Nephron (organoid): ENCODE measurements at regions not wholly inside any gene's neighbourhood (a gene's known extent, or its start where the extent isn't known, plus 50 kb on each side); places are given as distances from the start of the nearest gene placed in this dataset.

Experiments
- H3K27ac Mint-ChIP-seq, 3 experiments: 2 replicates each; pipeline ENCODE4 v1.8.0; 2020; ENCODE audit warnings: mixed read lengths in 3 of 3, mild to moderate bottlenecking in 2 of 3, moderate library complexity in 1 of 3
- H3K27me3 Mint-ChIP-seq: 2 replicates; pipeline ENCODE4 v1.8.0; 2021; ENCODE audit warnings: low read depth, mild to moderate bottlenecking, moderate library complexity, mixed read lengths
- H3K36me3 Mint-ChIP-seq: 2 replicates; pipeline ENCODE4 v1.8.0; 2020; ENCODE audit warnings: low read depth, mixed read lengths
- H3K4me1 Mint-ChIP-seq: 2 replicates; pipeline ENCODE4 v1.8.0; 2020; ENCODE audit warnings: mixed read lengths
- H3K4me3 Mint-ChIP-seq, 3 experiments: 2 replicates each; pipeline ENCODE4 v1.8.0; 2020; ENCODE audit warnings: mild to moderate bottlenecking in 3 of 3, mixed read lengths in 3 of 3, moderate library complexity in 2 of 3
- H3K9me3 Mint-ChIP-seq: 2 replicates; pipeline ENCODE4 v1.8.0; 2020; ENCODE audit warnings: mixed read lengths
- TF ChIP-seq, protein P1 (sequence below), 3 experiments: fragments of 200-600 bp; sonication (generic); IDR thresholded peaks; one replicate each; pipeline ENCODE4 v1.5.0; 2021; ENCODE audit warnings: antibody characterized with exemption in 3 of 3; ENCODE audit not compliant: unreplicated experiment in 3 of 3

DNA sequence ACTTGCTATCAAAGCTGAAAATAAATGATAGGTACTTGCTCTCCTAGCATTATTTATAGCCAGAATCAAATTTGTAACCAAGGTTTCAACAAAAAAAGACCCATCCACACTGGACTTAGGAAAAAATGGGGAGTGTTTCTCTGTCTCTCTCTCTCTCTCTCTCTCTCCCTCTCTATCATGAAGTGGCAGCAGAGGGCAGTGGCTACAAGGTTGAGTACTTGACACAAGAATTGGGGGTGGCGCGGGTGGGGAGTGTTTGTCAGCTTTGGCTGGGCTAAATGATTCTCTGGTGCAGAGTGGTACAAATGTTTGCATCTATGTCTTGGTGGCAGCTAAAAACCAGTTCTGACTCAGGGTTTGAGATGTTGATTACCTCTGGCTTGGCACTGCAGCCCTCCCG, 85.0 kb downstream of the RBM43 start:
- no peak overlapping the region for H3K4me3 Mint-ChIP-seq
- no peak overlapping the region for H3K27ac Mint-ChIP-seq
- TF ChIP-seq, protein P1, sequence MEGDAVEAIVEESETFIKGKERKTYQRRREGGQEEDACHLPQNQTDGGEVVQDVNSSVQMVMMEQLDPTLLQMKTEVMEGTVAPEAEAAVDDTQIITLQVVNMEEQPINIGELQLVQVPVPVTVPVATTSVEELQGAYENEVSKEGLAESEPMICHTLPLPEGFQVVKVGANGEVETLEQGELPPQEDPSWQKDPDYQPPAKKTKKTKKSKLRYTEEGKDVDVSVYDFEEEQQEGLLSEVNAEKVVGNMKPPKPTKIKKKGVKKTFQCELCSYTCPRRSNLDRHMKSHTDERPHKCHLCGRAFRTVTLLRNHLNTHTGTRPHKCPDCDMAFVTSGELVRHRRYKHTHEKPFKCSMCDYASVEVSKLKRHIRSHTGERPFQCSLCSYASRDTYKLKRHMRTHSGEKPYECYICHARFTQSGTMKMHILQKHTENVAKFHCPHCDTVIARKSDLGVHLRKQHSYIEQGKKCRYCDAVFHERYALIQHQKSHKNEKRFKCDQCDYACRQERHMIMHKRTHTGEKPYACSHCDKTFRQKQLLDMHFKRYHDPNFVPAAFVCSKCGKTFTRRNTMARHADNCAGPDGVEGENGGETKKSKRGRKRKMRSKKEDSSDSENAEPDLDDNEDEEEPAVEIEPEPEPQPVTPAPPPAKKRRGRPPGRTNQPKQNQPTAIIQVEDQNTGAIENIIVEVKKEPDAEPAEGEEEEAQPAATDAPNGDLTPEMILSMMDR (IDR thresholded peaks at IDR 0.05; ENCODE audit: unreplicated experiment in 3 of 3) = no peak
- no peaks in the 10 kb centered on the region for H3K36me3 Mint-ChIP-seq
- peaks cover 3% of the 10 kb centered on the region for H3K4me1 Mint-ChIP-seq
- no peaks in the 10 kb centered on the region for H3K9me3 Mint-ChIP-seq
- no peaks in the 10 kb centered on the region for H3K27me3 Mint-ChIP-seq

- H3K4me3 Mint-ChIP-seq = no peak overlapping the region
- TF ChIP-seq, protein P1 (IDR thresholded peaks at IDR 0.05; ENCODE audit: unreplicated experiment in 3 of 3) = no peak
- H3K4me1 Mint-ChIP-seq = no peaks in the 10 kb centered on the region
- no peak overlapping the region for H3K27ac Mint-ChIP-seq
- no peaks in the 10 kb centered on the region for H3K36me3 Mint-ChIP-seq
- H3K27me3 Mint-ChIP-seq = no peaks in the 10 kb centered on the region
- no peaks in the 10 kb centered on the region for H3K9me3 Mint-ChIP-seq
Measured at GRCh38 chr2:151175864-151176263, 85.8 kb downstream of the RBM43 start.

- H3K36me3 Mint-ChIP-seq = no peaks in the 10 kb centered on the region
- H3K4me1 Mint-ChIP-seq = no peaks in the 10 kb centered on the region
Measured at GRCh38 chr2:151174127-151174526, 87.5 kb downstream of the RBM43 start.

GRCh38 chr2:151171186-151171585, 90.5 kb downstream of the RBM43 start:
- Mint-ChIP-seq H3K27me3 (no peaks in the 10 kb centered on the region), H3K27ac (no peak overlapping the region), H3K36me3 (no peaks in the 10 kb centered on the region), H3K9me3 (no peaks in the 10 kb centered on the region), H3K4me3 (no peak overlapping the region), H3K4me1 (no peaks in the 10 kb centered on the region)
- TF ChIP-seq, protein P1 (IDR thresholded peaks at IDR 0.05; ENCODE audit: unreplicated experiment in 3 of 3) = no peak

More at GRCh38 chr2:151174127-151174526, 87.5 kb downstream of the RBM43 start:
- Mint-ChIP-seq H3K27ac (no peak overlapping the region), H3K27me3 (no peaks in the 10 kb centered on the region), H3K4me3 (no peak overlapping the region), H3K9me3 (no peaks in the 10 kb centered on the region)
- TF ChIP-seq, protein P1 (IDR thresholded peaks at IDR 0.05; ENCODE audit: unreplicated experiment in 3 of 3) = no peak

- no peak overlapping the region for H3K4me3 Mint-ChIP-seq
- peaks cover 3% of the 10 kb centered on the region for H3K27me3 Mint-ChIP-seq
- TF ChIP-seq, protein P1 (IDR thresholded peaks at IDR 0.05; ENCODE audit: unreplicated experiment in 3 of 3) = no peak
- no peaks in the 10 kb centered on the region for H3K9me3 Mint-ChIP-seq
- H3K36me3 Mint-ChIP-seq = no peaks in the 10 kb centered on the region
- peaks cover 23% of the 10 kb centered on the region for H3K4me1 Mint-ChIP-seq
- H3K27ac Mint-ChIP-seq = no peak overlapping the region
Measured at GRCh38 chr2:151166410-151166809, 95.3 kb downstream of the RBM43 start.

- no peaks in the 10 kb centered on the region for H3K36me3 Mint-ChIP-seq
- no peak overlapping the region for H3K27ac Mint-ChIP-seq
- H3K4me1 Mint-ChIP-seq = peaks cover 31% of the 10 kb centered on the region
- H3K4me3 Mint-ChIP-seq = no peak overlapping the region
- TF ChIP-seq, protein P1 (IDR thresholded peaks at IDR 0.05; ENCODE audit: unreplicated experiment in 3 of 3) = no peak
- H3K9me3 Mint-ChIP-seq = no peaks in the 10 kb centered on the region
- H3K27me3 Mint-ChIP-seq = peaks cover 3% of the 10 kb centered on the region
Measured at GRCh38 chr2:151165105-151165684, 96.5 kb downstream of the RBM43 start.
